HG03196 (cell line): ENCODE measurements at regions not wholly inside any gene's neighbourhood (a gene's known extent, or its start where the extent isn't known, plus 50 kb on each side); places are given as distances from the start of the nearest gene placed in this dataset.

Experiments used
- ATAC-seq: cut with Tn5 transposase; IDR thresholded peaks from one replicate; pipeline ENCODE4 v1.9.1; 2021; ENCODE audit not compliant: unreplicated experiment

DNA sequence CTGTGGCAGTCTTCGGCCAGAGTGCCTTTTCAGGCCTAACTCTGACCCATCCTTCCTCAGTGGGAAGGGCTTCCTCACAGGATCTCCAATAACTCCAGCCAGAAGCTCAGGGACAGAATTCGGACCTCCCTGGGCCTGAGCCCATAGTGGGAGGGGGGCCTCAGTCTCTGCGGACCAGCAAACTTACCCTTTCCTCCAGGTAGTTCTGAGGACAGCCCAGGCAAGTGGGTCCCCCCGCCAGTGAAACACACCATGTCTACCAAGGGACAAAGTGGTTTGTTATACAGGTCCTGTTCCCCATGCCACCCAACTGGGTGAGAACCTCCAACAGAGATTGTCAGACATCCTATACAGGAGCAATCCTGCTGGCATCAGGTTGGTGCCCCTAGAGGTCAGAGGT is 350.4 kb downstream of the RAB28 start:
- ATAC-seq = no peak

DNA sequence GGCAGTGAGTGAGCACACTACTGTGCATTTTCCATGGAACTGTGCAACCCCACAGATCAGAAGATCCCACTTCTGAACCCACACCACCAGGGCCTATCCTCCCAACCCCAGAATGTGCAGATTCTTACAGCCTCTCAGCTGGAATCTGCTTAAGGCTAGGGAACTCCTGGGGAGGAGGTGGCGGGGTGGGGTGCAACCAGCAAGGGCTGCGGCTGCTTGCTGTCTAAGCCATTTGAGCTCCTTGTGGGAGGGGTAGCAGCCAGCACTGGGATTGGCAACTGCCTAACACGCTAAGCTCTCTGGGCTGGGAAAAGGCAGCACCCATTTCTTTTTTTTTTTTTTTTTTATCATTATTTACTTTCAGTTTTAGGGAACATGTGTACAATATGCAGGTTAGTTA is 353.3 kb downstream of the RAB28 start:
- ATAC-seq = no peak

DNA sequence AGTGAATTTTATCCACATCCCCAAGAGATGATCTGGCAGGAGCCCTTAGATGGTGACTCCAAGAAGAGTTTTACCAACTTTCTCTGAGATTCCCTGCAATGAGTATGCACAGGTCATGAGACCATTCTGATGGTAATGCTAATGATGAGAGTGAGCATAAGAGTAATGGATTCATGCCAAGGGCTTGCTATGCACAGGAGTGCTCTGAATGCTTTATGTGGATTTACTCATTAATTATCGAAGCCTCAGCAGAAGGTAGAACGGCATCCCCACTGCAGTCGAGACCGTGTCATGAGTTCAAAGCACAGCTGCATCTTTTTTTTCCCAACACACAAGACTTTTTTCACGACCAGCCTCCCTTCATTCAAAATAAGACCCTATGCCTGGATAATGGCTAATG is 355.0 kb downstream of the RAB28 start:
- no peak for ATAC-seq

DNA sequence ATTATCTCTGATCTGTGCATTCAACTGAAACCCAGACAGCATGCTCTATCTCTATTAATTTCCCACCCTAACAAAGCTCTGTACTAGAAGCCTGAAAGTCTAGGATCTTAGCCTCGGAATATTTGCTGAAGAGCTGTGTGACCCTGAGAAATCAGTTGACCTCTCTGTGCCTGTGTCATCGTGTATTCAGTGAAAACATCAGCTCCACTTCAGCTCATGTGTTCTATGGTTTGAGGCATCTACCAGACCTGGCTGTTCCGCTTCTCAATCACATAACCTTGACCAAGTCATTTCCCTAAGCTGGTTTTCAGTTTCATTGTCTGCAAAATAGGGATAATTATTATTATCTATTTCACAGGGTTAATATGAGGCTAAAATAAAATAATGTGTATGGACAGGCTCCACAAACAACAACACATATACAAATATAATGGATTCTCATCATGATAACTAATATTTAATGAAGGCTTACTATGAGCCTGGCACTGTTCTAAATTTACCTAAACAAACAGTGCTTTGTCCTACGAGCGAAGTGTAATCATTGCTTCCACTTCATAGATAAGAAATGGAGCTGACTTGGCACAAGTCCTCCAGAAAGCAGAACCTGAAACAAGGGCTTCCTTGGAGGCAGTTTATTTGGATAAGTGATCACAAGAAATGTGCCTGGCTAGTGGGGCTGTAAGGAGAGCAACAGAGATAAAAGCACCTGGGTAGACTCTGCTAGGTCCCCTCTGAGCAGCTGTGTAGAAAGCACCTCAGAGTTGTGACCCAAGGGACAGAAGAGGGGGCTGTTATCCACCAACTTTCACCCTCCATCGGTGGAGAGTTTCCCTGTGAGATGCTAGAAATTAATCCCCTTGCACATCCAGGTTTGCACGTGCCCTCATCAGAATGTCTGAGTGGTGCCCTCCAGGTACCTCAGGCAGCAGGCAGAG is 356.9 kb downstream of the RAB28 start:
- ATAC-seq = no peak

DNA sequence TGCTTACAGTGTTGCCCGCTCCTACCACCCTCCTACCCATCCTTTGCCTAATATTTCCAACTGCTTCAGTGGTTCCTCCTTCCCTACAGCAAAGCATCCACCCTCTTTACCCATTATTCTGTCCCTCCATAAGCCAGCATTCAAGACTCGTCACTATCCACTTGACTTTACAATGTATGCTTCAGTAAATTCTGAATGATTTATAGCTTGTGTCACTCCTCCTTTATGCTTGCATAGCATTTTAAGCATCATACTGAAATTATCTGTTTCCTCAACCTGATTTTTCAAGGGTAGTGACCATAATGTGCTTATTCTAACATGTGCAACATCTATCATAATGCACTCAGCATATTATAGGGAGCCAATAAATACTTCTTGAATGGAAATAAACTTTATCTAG is 365.5 kb downstream of the RAB28 start:
- ATAC-seq = no peak

DNA sequence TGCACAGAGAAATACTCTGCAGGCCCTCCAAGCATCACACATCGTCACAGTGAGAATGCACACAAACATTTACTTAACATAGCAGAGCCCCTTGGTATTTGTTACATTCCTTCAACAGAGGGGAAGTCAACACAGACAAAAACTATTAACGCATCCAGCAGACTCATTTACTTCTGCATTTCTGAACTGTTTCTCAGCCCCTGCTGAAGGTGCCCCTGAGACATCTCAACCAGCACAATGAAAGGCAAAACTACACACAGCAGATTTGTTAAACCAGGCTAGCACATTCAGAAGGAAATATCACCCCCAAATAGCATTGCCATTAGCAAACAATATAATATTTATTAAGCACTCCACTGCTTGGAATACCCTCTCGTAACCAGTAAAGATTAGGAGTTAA is 367.0 kb downstream of the RAB28 start:
- ATAC-seq = no peak

DNA sequence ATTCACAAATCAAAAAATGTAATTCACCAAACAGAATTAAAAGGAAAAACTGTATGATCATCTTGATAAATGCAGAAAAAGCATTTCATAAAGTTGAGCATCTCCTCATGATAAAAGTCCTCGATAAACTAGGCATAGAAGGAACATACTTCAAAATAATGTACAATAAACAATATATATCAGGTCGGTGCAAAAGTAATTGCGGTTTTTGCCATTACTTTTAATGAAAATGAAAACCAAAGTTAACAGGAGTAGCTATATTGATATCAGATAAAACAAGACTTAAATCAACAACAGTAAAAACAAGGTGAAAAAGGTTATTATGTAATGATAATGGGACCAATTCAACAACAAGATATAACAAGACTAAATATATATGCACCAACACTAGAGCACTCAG is 372.1 kb downstream of the RAB28 start:
- ATAC-seq = no peak

DNA sequence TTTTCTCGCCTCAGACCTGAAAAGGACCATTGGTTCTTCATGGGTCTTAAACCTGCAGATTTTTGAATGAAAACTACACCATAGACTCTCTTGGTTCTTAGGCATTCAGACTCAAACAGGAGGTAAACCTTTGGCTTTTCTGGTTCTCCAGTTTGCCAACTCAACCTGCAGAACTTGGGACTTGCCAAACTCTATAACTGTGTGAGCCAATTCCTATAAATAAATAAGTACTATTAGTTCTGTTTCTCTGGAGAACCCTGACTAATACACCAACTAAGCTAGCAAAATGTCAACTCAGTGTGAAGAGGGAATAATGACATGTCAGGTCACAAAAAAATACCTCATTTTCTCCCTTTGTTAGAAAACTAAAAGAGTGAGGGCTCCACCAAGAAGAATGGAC is 374.6 kb downstream of the RAB28 start:
- no peak for ATAC-seq

DNA sequence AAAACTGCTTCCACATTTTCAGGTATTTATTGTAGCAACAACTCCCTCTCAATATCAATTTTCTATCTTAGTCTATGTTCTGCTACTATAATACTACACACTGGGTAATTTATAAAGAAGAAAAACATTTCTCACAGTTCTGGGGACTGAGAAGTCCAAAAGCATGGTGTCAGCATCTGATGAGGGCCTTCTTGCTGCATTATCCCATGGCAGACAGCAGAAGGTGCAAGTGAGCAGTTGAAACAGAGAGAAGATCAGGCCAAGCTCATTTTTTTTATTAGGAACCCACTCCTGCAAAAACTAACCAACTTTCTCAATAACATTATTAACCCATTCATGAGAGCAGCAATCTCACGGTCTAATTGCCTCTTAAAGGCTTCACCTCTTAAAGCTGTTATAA is 376.0 kb downstream of the RAB28 start:
- no peak for ATAC-seq

DNA sequence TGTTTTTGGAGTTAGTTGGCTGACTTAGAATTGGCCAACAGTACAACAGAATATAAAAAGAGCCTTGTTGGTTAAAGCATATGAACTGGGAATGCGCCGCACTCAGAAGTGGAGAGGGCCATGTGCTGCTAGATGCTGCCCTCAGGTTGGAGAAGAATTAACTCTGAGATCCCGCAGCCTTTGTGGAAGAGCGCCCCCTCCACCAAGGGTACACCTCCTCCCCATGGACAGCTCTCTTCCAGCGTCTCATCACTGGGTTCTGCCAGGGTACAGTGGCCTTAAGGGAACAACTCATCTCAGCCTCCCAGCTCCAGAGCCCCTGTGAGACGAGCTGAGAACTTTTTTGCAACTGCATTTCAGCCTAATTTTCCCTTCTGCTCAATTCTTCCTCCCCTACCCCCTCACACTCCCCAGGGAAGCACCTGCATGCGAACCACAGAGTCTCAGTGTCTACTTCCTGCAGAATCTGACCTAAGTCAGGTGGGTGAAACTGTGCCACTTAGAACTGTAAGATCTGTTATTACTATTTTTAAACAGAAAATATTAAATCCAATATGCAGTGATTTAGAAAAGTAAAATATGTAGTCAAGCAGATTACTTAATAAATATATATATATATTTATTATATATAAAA is 380.6 kb downstream of the RAB28 start:
- ATAC-seq = no peak

DNA sequence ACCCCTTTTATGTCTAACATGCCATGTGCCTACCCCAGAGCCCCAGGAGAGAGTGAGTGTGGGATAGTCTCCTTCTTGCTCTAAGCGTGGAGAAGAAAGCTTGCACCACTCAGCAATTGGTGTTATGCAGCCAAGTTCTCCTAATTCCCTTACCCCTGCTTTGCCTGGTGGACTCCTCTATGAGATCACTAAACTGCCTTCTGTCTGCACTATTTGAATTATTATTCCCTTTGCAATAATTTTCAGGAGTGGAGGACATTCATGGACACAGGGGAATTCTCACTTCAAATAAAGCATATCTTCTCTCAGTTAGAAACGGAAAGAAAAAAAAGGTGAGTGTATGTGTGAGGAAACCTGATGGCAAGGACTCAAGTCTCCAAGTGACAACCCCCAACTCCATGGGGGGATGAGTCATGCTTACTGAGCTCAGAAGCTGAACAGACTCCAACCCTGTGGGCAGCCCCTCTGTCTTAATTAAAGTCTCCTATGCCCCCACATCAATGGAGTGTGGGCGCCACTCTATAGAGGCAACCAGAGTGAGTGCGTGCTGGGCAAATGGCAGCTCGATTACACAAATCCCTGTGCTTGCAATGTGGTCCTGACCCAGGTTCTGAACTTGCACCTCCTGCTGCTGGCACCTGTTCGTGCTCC is 381.9 kb downstream of the RAB28 start:
- ATAC-seq = no peak

DNA sequence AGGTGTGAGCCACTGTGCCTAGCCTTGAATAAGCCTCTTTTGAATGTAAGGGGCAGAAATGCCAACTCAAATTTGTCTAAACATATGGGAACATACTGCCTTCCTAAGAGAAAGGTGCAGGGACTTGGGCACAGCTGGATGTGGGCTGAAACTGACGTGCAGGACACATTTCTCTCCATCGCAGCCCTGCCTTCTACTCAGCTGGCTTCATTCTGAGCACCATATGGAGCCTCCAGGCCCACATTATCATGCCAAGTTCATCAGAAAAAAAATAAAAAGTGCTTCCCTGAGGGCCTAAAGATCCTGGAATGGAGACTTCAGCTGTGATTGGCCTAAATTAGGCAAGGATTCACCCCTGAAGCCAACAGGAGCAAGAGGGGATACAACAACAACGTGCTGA is 386.2 kb downstream of the RAB28 start:
- ATAC-seq = no peak

DNA sequence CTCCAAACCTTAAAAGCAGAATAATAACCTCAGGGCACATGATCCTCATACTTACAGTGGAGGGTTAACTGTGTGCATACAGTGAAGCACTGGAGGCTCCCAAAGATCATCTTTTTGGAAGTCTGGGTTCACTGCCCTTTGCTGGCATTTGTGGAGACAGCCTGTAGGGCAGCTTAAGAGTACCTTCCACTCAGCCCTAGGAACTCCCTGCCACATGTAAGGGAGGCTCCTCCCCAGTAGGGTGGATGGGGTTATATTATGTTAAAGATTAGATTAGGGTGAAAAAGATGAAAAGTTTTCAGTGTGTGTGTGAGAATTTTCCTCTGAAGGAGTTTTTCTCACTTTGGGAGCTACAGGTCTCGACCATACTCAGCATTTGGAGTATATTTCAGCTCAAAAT is 388.4 kb downstream of the RAB28 start:
- no peak for ATAC-seq

DNA sequence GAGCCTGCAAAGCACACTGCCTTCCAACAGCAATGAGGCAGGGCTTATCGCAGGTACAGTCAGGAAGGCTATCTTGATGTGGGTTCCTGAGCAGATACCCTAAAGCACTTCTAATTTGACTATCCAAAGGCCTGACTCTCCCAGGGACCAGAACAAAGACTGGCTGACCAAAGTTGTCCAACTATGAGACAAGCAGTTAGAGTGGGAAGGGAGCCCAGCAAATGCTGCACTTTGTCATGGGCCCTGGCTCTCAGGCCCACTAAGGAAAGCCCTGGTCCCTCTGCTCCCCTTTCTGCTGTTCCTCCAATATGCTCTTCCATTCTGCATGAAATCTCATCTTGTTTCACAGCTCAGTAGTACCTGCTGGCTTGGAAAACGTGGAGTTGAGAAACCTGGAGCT is 391.0 kb downstream of the RAB28 start:
- ATAC-seq = no peak

DNA sequence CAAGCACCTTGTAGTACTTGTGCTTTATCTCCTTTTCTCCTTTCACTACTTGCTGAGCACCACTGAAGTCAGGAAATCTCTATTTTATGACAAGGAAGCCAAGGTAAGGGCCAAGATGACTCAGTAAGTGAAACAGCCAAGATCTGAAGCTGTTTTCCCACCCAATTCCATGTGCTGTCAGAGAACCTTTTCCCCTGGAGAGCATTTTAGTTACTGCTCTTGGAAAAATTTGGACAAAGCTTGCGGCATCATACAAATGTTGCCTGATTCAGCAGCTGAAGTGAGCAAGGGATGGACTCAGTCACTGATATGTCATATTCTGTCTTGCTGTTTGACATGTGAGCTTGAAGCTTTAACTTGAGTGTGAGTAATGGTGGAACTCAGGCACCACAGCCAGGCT is 391.4 kb downstream of the RAB28 start:
- ATAC-seq = no peak

DNA sequence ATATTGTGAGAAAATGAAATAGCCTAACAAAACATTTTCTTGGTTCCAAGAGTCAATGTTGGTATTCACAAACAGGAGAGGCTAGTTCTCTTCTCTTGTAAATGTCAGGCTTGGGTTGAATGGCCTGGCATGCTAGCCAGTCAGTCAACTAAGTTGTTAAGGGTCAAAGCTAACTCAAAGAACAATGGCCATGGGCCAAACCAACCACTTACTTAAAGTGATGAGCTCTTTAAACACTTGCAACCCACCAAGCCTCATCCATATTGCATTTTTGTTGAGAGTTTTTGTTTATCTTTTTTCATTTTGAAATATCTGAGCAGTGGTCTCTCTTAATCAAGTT is 394.5 kb downstream of the RAB28 start:
- no peak for ATAC-seq

DNA sequence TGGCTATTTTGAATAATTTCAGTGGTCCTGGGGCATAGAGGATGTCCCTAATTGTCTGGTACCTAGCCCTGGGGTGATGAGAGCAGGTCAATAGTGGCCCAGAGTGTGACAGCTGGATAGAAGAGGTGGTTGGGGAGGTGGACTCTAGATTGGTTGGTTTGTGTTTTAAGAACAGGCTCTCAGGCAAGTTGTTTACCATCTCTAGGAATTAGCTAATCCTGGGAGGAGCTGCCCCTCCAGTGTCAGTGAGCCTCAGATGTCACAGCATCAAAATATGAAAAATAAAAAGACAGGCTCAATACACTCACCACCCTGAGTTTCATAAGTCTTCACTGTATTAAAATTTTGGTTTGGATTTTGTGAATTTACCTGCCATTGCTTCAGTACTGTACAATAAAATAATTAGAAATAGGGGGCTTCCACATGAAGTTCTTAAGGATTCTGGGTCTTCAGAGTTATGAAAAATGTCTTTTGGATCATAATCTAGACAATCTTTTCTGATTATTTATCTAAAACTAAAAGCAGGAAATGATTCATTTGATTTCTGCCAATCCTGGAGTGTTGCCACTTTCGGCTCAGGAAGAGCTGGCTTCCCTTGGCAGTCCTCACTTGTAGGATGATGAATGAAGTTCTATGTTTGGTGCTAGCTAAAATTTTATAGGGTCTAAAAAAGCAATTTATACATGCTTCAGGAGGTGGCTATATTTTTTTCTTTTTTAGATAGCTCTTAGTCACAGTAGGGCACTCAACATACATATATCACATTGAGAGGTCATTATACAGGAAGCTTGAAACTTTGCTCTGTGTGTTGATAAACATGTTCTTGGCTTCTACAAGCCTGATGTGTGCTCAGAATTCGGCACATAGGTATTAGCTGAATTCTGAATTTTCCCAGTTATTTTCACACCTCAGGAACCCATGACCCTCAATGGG is 395.1 kb downstream of the RAB28 start:
- no peak for ATAC-seq

DNA sequence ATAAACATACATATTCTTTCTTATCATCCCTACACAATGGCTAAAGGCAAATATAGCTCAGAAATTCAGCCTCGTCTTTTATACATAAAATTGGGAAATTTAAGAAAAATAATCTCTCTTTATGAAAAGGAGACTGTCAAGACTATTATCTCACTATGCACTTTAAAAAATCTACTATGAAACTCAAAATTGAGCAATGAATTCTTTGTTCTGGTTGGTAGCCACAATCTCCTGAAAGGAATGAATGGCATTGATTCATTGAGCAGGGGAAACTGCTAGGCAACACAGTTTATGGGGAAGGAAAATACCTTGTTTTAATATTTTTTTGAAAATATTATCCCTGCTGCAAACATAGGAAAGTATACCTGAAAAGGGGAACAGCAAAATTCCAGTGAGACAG is 397.1 kb downstream of the RAB28 start:
- no peak for ATAC-seq

DNA sequence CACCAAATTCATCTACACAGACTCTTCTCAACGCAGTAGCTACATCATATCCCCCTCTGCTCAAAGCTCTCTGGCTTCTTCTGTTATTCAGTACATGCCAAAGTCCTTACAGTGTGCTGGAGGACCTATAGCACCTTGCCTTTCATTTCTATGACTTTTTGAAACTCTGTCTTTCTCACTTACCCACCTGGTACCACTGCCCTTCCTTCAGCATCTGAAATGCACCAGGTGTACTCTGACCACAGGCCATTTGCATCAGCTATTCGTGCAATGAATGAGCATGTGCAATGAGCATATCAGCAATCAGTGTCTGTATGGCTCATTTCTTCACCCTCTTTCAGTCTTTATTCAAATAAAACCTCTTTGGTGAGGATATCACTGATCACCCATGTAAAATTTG is 399.9 kb downstream of the RAB28 start:
- ATAC-seq = no peak

DNA sequence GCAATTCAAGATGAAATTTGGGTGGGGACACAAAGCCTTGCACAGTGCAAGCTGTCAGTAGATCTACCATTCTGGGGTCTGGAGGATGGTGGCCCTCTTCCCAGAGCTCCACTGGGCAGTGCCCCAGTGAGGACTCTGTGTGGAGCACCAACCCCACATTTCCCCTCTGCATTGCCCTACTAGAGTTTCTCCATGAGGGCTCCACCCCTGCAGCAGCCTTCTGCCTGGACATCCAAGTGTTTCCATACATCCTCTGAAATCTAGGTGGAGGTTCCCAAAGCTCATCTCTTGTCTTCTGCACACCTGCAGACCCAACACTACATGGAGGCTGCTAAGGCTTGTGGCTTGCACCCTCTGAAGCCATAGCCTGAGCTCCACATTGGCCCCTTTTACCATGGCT is 402.3 kb downstream of the RAB28 start:
- no peak for ATAC-seq

DNA sequence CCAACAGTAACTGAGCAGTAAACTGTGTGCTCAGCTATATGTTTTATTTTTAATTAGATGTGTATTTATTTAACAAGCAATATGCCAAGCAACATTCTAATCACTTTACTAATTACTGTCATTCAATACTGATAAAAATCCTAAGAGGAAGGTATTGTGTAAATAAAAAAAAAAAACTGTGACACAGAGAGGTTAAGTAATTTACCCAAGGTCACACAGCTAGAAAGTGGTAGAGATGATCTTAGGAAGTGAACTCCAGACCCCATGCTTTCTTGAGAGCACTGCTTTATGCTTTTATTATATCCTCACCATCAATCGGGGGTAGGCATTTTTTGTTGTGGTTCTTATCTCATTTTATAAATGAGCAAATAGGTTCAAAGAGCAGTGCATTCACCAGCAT is 417.1 kb downstream of the RAB28 start:
- no peak for ATAC-seq
